Immature natural killer cell (primary cell): ENCODE measurements at regions not wholly inside any gene's neighbourhood (a gene's known extent, or its start where the extent isn't known, plus 50 kb on each side); places are given as distances from the start of the nearest gene placed in this dataset.

Experiments used
- DNase-seq, 3 donors: peaks; one replicate each; pipeline ENCODE4 v3.0.0; 2022; ENCODE audit warnings: mixed read lengths in 1 of 3
- H3K27ac Mint-ChIP-seq, 6 donors: one replicate each; pipeline ENCODE4 v1.8.0; 2020; ENCODE audit warnings: mixed read lengths in 6 of 6, mild to moderate bottlenecking in 5 of 6, inconsistent platforms in 4 of 6, moderate library complexity in 3 of 6
- H3K27me3 Mint-ChIP-seq, 3 donors: one replicate each; pipeline ENCODE4 v1.8.0; 2020 to 2021; ENCODE audit warnings: low read depth in 3 of 3, mild to moderate bottlenecking in 3 of 3, mixed read lengths in 3 of 3, moderate library complexity in 3 of 3, inconsistent platforms in 1 of 3
- H3K36me3 Mint-ChIP-seq, 3 donors: one replicate each; pipeline ENCODE4 v1.8.0; 2020; ENCODE audit warnings: mixed read lengths in 3 of 3, inconsistent platforms in 2 of 3, mild to moderate bottlenecking in 2 of 3
- H3K4me1 Mint-ChIP-seq, 2 donors: one replicate each; pipeline ENCODE4 v1.8.0; 2020; ENCODE audit warnings: inconsistent platforms in 2 of 2, mild to moderate bottlenecking in 2 of 2, mixed read lengths in 2 of 2, moderate library complexity in 1 of 2
- H3K4me3 Mint-ChIP-seq, 5 donors: one replicate each; pipeline ENCODE4 v1.8.0; 2020; ENCODE audit warnings: mild to moderate bottlenecking in 5 of 5, mixed read lengths in 5 of 5, inconsistent platforms in 3 of 5, moderate library complexity in 3 of 5
- H3K9me3 Mint-ChIP-seq, 6 donors: one replicate each; pipeline ENCODE4 v1.8.0; 2020; ENCODE audit warnings: mild to moderate bottlenecking in 6 of 6, mixed read lengths in 6 of 6, inconsistent platforms in 4 of 6, moderate library complexity in 3 of 6

GRCh38 chr10:71029907-71030306 lies 141.5 kb upstream of the PCBD1 start:
- peaks cover 2 to 11% (median 6%) of the 10 kb centered on the region in 3 donors for H3K27me3 Mint-ChIP-seq
- H3K27ac Mint-ChIP-seq, result no peak overlapping the region
- no peak overlapping the region for H3K4me3 Mint-ChIP-seq
- no peak for DNase-seq
- H3K4me1 Mint-ChIP-seq, result no peaks in the 10 kb centered on the region
- H3K9me3 Mint-ChIP-seq, result no peaks in the 10 kb centered on the region
- H3K36me3 Mint-ChIP-seq, result no peaks in the 10 kb centered on the region

DNA sequence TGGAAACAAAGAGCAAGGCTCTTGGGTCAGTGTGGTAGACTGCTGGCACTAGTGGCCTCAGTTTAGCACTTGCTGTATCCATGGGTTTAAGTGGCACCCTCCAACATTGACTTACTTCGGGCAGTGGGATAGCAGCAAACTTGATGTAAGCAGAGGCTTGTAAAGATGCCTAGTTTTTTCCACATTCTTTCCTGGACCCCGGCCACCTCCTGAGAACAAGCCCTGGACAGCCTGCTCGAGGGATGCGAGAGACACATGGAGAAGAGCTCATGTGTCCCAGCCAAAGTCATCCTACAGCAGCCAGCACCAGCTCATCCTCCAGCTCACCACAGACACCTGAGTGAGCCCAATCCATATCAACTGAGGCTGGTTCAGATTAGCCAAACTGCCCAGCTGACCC lies 142.7 kb upstream of the PCBD1 start:
- DNase-seq, result no peak
- Mint-ChIP-seq H3K36me3 (no peaks in the 10 kb centered on the region), H3K4me3 (no peak overlapping the region), H3K4me1 (no peaks in the 10 kb centered on the region), H3K27me3 (peaks cover 0 to 11% (median 6%) of the 10 kb centered on the region in 3 donors), H3K27ac (no peak overlapping the region), H3K9me3 (no peaks in the 10 kb centered on the region)

- H3K4me1 Mint-ChIP-seq, result no peaks in the 10 kb centered on the region
- H3K36me3 Mint-ChIP-seq, result no peaks in the 10 kb centered on the region
- H3K9me3 Mint-ChIP-seq, result no peaks in the 10 kb centered on the region
- no peak overlapping the region for H3K4me3 Mint-ChIP-seq
- DNase-seq, result no peak
- H3K27me3 Mint-ChIP-seq, result peaks cover 0 to 8% (median 6%) of the 10 kb centered on the region in 3 donors
- H3K27ac Mint-ChIP-seq, result no peak overlapping the region
Measured at GRCh38 chr10:71031603-71032002, 143.2 kb upstream of the PCBD1 start.

GRCh38 chr10:71032887-71033286 lies 144.5 kb upstream of the PCBD1 start:
- Mint-ChIP-seq H3K27ac (no peak overlapping the region), H3K36me3 (no peaks in the 10 kb centered on the region), H3K4me3 (no peak overlapping the region), H3K4me1 (no peaks in the 10 kb centered on the region), H3K9me3 (no peaks in the 10 kb centered on the region), H3K27me3 (peaks cover 0 to 6% (median 4%) of the 10 kb centered on the region in 3 donors)
- DNase-seq, result no peak

DNA sequence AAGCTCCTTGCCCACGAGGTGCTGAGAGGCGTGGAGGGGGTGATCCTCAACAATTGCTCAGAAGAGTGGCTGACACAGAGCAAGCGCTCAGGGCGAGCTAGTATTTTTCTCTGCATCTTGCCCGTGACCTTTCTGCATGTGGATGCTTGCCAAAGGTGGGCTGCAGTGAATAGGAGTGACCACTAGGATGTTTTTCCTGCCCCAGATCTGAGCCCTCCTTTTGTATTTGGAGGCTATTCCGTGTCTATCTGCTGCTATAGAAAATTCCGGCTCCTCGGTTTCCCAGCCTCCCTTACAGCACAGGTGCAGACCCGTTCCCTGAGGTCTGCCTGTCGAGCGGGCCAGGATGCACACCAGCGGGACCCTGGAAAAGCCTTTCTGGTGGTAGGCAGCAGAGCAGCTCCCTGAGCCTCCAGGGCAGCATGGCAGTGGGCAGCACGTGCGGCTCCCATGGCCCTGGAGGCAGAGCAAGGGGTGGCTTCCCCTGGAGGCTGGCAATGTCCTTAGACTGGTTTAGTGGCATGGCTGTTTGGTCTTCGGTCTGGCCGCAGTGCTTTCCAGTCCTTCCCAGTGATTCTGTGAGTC lies 145.1 kb upstream of the PCBD1 start:
- no peak overlapping the region for H3K4me3 Mint-ChIP-seq
- no peak overlapping the region for H3K27ac Mint-ChIP-seq
- H3K27me3 Mint-ChIP-seq, result peaks cover 0 to 6% (median 4%) of the 10 kb centered on the region in 3 donors
- DNase-seq, result no peak
- no peaks in the 10 kb centered on the region for H3K4me1 Mint-ChIP-seq
- no peaks in the 10 kb centered on the region for H3K36me3 Mint-ChIP-seq
- no peaks in the 10 kb centered on the region for H3K9me3 Mint-ChIP-seq

DNA sequence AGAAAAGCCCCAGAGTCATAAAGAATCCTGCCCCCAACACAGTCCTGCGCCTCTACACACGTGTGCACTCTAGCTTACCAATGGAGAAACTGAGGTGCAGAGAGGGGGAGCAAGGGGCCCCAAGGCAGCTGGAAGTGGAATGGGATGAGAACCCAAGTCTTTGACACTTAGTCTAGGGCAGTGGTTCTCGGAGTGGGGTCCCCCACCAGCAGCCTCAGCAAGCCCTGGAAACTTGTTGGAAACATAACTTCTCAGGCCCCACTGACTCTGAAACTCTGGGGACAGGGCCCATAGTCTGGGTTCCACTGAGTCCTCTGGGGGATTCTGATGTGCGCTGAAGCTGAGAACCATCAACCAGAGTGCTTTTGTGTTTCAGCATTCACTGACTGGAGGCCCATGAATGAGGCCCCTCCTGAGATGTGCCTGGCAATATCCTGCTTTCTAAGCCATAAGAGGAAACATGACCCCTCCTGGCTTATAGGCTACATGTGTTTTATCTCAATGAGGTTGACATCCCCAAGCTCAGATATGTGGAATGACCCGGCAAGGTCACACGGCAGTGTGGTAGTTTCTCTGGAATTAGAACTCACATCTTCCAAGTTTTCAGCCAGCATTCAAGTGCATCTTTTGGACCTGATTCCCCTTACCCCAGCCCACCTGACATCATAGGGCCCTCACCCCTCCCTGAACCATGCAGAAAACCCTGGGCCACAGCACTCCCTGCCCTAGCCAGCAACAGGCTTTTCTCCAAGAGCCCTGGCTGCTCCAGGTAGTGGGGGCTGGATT lies 147.3 kb upstream of the PCBD1 start:
- H3K4me3 Mint-ChIP-seq, result no peak overlapping the region
- H3K27me3 Mint-ChIP-seq, result peaks cover 2 to 5% (median 2%) of the 10 kb centered on the region in 3 donors

DNA sequence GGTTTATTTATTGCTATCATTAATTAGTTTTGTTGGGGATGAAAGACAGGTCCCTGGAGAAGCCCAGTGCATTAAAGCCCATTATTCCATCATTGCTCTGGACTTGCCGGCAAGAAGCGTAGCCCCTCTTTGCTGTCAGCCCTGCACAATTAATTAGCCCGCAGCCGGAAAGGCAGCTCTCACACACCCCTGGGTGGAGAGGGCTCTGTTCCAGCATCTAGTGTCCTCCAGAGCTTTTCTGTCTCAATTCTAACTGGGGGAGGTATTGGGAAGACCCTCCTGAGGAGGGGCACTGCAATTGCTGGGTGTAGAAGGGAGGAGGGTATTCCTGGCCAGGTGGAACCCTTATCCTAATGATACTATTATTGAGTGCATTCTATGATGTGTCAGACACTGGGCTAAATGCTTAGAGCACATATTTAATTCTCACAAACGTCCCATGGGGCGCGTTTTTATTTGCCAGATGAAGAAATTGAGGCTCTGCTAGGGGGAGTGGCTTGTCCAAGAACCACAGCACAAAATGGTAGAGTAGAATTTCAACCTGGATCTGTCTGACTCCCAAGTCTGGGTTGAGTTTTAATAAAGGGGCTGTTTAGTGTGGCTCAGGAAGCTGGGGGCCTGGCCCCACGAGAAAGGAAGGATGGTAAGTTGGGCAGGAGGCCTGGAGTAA lies 148.1 kb upstream of the PCBD1 start:
- H3K27me3 Mint-ChIP-seq, result peaks cover 2% of the 10 kb centered on the region in 3 donors
- H3K4me1 Mint-ChIP-seq, result no peaks in the 10 kb centered on the region
- H3K27ac Mint-ChIP-seq, result no peak overlapping the region
- DNase-seq, result no peak
- H3K9me3 Mint-ChIP-seq, result no peaks in the 10 kb centered on the region
- H3K4me3 Mint-ChIP-seq, result no peak overlapping the region
- H3K36me3 Mint-ChIP-seq, result no peaks in the 10 kb centered on the region

More for the DNA sequence above, 147.3 kb upstream of the PCBD1 start:
- Mint-ChIP-seq H3K4me1 (no peaks in the 10 kb centered on the region), H3K27ac (no peak overlapping the region), H3K9me3 (no peaks in the 10 kb centered on the region), H3K36me3 (no peaks in the 10 kb centered on the region)
- no peak for DNase-seq

DNA sequence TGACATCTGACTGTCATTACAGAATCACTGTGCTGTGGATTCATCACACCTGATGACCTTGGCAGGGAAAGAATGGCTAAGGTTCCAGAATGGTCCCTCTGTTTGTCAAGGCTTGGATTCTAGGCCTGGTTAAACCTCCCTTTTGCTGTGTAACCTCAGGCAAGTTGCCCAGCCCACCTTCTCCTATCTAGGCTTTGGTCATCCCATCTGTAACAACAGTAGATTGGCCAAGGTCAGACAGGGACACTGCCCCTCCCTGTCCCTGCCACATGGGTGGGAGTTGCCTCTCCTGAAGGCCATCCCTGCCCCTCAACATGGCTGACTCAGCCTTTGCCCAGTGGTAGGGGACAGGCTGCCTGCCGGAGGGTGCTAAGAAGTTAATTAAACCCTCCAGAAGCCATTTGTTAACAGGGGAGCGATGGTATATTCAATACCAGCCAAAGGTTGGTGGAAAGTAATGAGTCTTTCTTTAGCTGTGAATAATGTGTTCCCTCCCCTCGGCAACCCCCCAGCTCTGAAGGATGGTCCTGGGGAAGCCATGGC lies 149.8 kb upstream of the PCBD1 start:
- no peaks in the 10 kb centered on the region for H3K36me3 Mint-ChIP-seq
- H3K4me3 Mint-ChIP-seq, result no peak overlapping the region

DNA sequence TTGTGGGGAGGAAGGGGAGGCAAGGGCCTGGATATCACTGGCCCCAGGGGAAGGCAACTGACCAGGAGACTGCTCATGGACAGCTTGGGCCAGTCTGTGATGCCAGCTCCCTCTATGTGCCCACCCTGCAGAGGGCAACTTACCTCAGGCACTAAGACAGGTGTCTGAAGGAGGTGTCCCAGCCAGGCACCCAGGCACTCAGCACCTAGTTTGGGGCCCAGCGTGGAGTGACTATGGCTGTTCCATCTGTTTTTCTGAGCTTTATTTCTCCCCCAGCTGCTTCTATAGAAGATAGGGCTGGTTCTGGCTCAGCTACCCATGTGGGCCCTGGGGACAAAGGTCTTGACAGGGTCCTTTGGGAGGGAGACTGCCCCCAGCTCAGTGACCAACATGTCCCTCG lies 150.6 kb upstream of the PCBD1 start:
- H3K9me3 Mint-ChIP-seq, result no peaks in the 10 kb centered on the region
- no peak overlapping the region for H3K4me3 Mint-ChIP-seq
- H3K27me3 Mint-ChIP-seq, result peaks cover 0 to 2% (median 2%) of the 10 kb centered on the region in 3 donors
- no peak for DNase-seq
- H3K4me1 Mint-ChIP-seq, result no peaks in the 10 kb centered on the region
- no peaks in the 10 kb centered on the region for H3K36me3 Mint-ChIP-seq
- no peak overlapping the region for H3K27ac Mint-ChIP-seq

More for the DNA sequence above, 149.8 kb upstream of the PCBD1 start:
- peaks cover 0 to 2% (median 2%) of the 10 kb centered on the region in 3 donors for H3K27me3 Mint-ChIP-seq
- no peaks in the 10 kb centered on the region for H3K9me3 Mint-ChIP-seq
- no peak for DNase-seq
- H3K4me1 Mint-ChIP-seq, result no peaks in the 10 kb centered on the region
- H3K27ac Mint-ChIP-seq, result no peak overlapping the region

GRCh38 chr10:71039551-71039950 lies 151.2 kb upstream of the PCBD1 start:
- Mint-ChIP-seq H3K4me3 (no peak overlapping the region), H3K9me3 (no peaks in the 10 kb centered on the region), H3K4me1 (no peaks in the 10 kb centered on the region), H3K36me3 (no peaks in the 10 kb centered on the region), H3K27me3 (peaks cover 0 to 2% (median 2%) of the 10 kb centered on the region in 3 donors), H3K27ac (no peak overlapping the region)
- no peak for DNase-seq

DNA sequence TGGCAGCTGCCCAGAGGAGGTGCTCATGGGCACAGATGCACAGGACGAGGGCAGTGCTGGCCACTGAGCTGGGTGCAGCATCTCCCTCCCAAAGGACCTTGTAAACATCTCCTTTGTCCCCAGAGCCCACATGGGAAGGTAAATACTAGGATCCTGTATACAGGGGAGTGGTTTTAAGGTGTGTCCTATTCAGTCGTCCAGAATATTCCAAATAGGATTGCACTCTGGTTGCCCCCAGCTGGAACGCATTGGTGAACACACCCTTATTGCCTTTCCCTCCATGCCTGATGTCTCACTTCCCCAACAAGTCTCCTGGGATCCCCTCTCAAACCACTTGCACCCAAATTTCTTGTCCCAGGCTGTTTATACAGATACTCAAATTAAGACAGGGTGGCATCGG lies 152.0 kb upstream of the PCBD1 start:
- Mint-ChIP-seq H3K27ac (no peak overlapping the region), H3K36me3 (no peaks in the 10 kb centered on the region), H3K27me3 (peaks cover 0 to 4% (median 2%) of the 10 kb centered on the region in 3 donors), H3K4me3 (no peak overlapping the region), H3K9me3 (no peaks in the 10 kb centered on the region), H3K4me1 (no peaks in the 10 kb centered on the region)
- DNase-seq, result no peak

- Mint-ChIP-seq H3K4me1 (no peaks in the 10 kb centered on the region), H3K27ac (no peak overlapping the region), H3K4me3 (no peak overlapping the region), H3K27me3 (peaks cover 0 to 4% (median 2%) of the 10 kb centered on the region in 3 donors), H3K36me3 (no peaks in the 10 kb centered on the region), H3K9me3 (no peaks in the 10 kb centered on the region)
- DNase-seq, result no peak
Measured at GRCh38 chr10:71040846-71041605, 152.7 kb upstream of the PCBD1 start.

- H3K27ac Mint-ChIP-seq, result no peak overlapping the region
- H3K27me3 Mint-ChIP-seq, result peaks cover 0 to 4% (median 2%) of the 10 kb centered on the region in 3 donors
- H3K9me3 Mint-ChIP-seq, result no peaks in the 10 kb centered on the region
- DNase-seq, result no peak
- H3K4me3 Mint-ChIP-seq, result no peak overlapping the region
- H3K4me1 Mint-ChIP-seq, result no peaks in the 10 kb centered on the region
- H3K36me3 Mint-ChIP-seq, result no peaks in the 10 kb centered on the region
Measured at GRCh38 chr10:71042216-71042615, 153.9 kb upstream of the PCBD1 start.
